HPDE6-E6E7 (cell line): ENCODE measurements at regions not wholly inside any gene's neighbourhood (a gene's known extent, or its start where the extent isn't known, plus 50 kb on each side); places are given as distances from the start of the nearest gene placed in this dataset.

ENCODE experiments used
- DNase-seq: peaks from one replicate; pipeline ENCODE4 v3.0.0; 2011; ENCODE audit warnings: missing footprints; ENCODE audit errors: extremely low spot score

- DNase-seq: no peak
Observed at GRCh38 chrX:39214387-39215126, 413.3 kb downstream of the MID1IP1 start.

- DNase-seq: no peak
Observed at GRCh38 chrX:39220952-39221351, 419.7 kb downstream of the MID1IP1 start.

- no peak for DNase-seq
Observed at GRCh38 chrX:39222346-39223113, 421.3 kb downstream of the MID1IP1 start.

GRCh38 chrX:39226251-39226650 is 425.0 kb downstream of the MID1IP1 start:
- no peak for DNase-seq

- DNase-seq: no peak
Observed at GRCh38 chrX:39227371-39227770, 426.1 kb downstream of the MID1IP1 start.

GRCh38 chrX:39238006-39238405 is 436.7 kb downstream of the MID1IP1 start:
- no peak for DNase-seq

- peak; percentile 9 for DNase-seq
Observed at GRCh38 chrX:39242187-39242586, 440.9 kb downstream of the MID1IP1 start.

- DNase-seq: no peak
Observed at GRCh38 chrX:39244147-39244546, 442.9 kb downstream of the MID1IP1 start.

- no peak for DNase-seq
Observed at GRCh38 chrX:39245024-39245423, 443.8 kb downstream of the MID1IP1 start.

GRCh38 chrX:39247536-39247935 is 446.3 kb downstream of the MID1IP1 start:
- DNase-seq: no peak

GRCh38 chrX:39248330-39248729 is 447.1 kb downstream of the MID1IP1 start:
- no peak for DNase-seq

- no peak for DNase-seq
Observed at GRCh38 chrX:39249999-39250398, 448.7 kb downstream of the MID1IP1 start.

GRCh38 chrX:39251995-39252394 is 450.7 kb downstream of the MID1IP1 start:
- DNase-seq: no peak

- DNase-seq: peak; percentile 20
Observed at GRCh38 chrX:39253551-39253950, 452.3 kb downstream of the MID1IP1 start.

- no peak for DNase-seq
Observed at GRCh38 chrX:39258331-39258730, 457.1 kb downstream of the MID1IP1 start.

GRCh38 chrX:39260965-39261364 is 459.7 kb downstream of the MID1IP1 start:
- DNase-seq: no peak

- peak; percentile 7 for DNase-seq
Observed at GRCh38 chrX:39261446-39262147, 460.3 kb downstream of the MID1IP1 start.

- no peak for DNase-seq
Observed at GRCh38 chrX:39262641-39263040, 461.4 kb downstream of the MID1IP1 start.

- no peak for DNase-seq
Observed at GRCh38 chrX:39264023-39264422, 462.8 kb downstream of the MID1IP1 start.

GRCh38 chrX:39267176-39267575 is 465.9 kb downstream of the MID1IP1 start:
- DNase-seq: no peak

GRCh38 chrX:39268207-39268606 is 466.9 kb downstream of the MID1IP1 start:
- no peak for DNase-seq

GRCh38 chrX:39275500-39276068 is 474.3 kb downstream of the MID1IP1 start:
- DNase-seq: no peak
